ENCODE measurements at regions not wholly inside any gene's neighbourhood (a gene's known extent, or its start where the extent isn't known, plus 50 kb on each side); places are given as distances from the start of the nearest gene placed in this dataset.

DNA sequence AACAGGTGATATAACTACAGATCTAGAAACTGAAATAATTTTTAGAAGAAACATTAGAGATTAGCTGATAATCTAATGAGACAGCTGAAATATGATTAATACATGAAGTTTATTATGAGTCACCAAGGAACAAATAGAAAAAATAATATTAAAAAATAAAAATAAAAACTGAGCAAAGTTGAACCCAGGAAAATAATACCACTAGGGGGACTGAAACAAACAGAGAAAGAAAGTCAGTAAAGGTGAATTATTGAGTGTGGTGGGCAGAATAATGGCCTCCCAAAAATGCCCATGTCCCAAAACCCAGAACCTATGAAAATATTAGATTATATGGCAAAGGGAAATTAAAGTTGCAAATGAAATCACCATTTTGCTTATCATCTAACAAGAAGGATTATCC lies 820.7 kb upstream of the INTU start:
- DNase-seq, result no peak

DNA sequence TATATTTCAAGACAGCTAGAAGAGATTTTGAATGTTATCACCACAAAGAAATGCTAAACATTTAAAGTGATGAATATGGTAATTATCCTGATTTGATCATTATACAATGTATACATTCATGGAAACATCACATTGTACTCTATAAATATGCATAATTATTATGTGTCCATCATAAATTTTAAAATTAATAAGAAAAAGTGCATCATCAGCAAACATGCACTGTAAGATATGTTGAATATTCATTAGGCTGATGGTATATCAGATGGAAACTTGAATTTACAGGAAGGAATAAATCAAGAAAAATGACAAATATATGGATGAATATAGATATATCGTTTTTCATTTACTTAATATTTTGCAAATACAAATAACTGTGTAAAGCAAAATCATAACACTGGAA lies 812.1 kb upstream of the INTU start:
- no peak for DNase-seq

DNA sequence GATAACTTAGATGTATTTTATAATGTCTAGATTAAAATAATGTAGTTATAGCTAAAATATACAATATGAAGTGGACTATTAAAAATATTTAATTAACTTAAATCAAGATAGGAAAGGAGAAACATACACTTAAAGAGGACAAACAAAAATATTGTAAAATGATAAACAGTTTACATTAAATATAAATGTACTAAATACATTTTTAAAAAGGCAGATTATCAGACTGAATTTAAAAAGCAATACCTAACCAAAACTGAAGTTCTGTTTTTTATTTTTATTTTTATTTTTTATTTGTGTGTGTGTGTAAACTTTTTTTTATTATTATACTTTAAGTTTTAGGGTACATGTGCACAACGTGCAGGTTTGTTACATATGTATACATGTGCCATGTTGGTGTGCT lies 811.6 kb upstream of the INTU start:
- no peak for DNase-seq

DNA sequence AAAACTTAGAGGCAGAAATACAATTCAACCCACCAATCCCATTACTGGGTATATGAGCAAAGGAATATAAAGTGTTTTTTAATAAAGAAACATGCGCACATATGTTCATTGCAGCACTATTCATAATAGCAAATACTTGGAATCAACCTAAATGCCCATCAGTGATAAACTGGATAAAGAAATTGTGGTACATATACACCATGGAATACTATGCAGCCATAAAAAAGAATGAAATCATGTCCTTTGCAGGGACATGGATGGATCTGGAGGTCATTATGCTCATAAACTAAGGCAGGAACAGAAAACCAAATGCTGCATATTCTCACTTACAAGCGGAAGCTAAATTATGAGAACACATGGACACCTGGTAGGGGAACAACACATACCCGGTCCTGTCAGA lies 807.7 kb upstream of the INTU start:
- no peak for DNase-seq

DNA sequence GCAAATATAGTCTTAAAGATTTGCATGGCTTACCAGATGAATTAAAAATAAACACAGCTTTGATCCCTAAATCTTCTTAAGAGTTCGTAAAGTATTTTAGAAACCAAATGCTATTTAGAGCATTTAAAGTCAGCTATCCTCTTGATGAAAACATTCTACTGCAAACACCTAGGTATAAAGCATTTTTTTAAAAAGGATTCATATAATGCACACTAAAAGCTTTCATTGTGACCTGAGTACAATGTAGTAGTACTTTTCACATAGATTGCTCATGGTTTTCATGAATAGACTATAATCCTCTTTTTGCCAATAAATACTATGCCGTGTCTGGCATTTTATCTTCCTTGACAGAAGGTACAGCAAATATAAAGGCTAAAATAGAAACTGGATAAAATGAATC lies 805.1 kb upstream of the INTU start:
- DNase-seq, result no peak

DNA sequence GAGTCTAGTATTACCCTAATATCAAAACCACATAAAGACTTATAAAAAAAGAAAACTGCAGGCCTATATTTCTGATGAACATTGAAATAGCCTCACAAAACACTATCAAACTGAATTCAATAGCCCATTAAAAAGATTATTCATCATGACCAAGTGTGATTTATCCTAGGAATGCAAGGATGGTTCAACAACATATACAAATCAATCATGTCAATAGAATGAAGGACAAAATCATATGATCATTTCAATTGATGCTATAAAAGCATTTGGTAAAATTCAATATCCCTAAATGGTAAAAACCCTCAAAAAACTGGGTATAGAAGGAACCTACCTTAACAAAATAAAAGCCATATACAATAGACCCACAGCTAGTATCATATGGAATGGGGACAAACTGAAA lies 797.9 kb upstream of the INTU start:
- no peak for DNase-seq

DNA sequence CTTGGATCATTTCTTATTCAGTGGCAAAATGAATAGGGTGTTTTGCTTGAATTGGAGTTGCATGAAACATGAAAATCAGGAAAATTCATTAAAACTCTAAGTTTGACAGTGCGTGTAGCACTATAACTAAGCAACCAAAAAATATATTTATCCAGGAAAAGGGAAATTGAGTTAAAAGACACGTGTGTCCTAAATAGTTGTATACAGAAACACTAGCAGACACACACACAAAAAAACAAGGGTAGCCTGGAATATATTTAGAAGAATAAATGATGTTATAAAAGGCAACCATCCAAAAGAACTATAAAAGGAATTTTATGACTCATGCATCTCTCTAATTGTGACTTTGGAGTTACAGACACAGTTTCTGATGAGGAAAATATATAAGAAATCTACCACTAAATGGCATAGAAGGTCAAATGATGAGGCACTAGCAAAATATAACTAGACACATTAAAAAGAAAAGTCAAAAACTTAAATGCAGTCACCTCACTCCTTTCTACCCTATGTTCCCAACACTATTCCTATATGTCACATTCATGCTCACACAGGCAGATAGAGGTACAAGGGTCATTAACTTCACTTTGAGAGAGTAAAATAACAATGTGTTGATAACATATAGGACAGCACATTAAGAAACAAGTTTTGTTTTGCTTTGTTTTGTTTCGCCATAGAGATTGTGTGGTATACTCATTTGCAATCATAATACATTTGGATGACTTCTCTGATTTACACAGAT lies 793.6 kb upstream of the INTU start:
- DNase-seq, result no peak

DNA sequence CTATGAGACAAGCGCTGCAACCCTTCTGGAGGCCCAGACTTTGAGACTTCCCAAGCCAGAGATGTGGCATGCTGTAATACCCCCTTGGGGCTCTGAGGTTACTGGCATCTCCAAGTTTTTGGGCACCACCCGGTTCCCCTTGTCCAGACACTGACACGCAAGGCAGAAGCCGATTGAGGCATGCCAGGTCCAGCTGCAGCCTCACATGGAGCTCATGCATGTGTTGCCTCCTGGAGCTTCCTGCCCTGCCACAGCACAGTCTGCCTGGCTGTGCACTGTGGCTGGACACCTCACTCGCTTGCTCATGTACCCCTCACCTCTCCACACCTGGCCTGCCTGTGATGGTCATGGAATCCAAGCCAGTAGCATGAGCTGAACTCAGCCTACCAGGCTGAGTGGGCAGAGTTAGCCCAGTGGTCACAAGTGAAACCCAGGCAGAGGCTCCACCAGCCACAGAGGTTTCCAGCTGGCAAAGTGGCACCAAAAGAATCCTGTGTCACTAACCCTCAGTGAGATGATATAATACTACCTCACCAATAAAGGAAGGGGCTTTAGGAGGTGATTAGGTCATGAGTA lies 789.2 kb upstream of the INTU start:
- DNase-seq, result no peak

- no peak for DNase-seq
Observed at GRCh38 chr4:126850286-126850685, 782.5 kb upstream of the INTU start.

DNA sequence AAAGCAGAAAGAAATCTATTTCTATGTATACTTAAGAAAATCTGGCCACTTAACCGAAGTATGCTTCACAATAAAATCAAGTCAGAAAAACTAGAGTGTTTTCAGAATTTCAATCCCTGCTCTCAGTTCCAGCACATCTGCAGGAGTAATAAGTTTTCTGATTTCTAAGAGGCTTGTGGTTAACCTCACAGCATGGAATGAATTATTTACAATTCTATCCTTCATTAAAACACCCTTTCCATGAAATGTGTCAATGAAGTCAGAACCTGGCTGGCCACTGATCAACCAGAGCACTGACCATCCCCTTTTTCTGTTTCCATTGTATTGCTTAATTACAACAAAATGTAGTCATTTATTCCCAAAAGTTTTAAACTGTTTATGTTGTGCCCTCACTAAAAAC lies 781.4 kb upstream of the INTU start:
- DNase-seq, result no peak

- no peak for DNase-seq
Observed at GRCh38 chr4:126853715-126854114, 779.0 kb upstream of the INTU start.

- no peak for DNase-seq
Observed at GRCh38 chr4:126856906-126857305, 775.9 kb upstream of the INTU start.

DNA sequence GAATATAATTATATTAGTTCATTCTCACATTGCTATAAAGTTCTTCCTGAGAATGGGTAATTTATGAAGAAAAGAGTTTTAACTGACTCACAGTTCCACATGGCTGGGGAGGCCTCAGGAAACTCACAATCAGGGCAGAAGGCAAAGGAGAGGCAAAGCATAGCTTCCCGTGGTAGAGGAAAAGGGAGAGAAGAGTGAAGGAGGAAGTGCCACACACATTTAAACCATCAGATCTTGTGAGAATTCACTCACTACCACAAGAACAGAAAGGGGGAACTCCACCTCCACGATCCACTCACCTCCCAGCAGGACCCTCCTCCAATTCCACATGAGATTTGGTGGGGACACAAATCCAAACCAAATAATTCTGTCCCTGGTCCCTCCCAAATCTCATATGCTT lies 773.4 kb upstream of the INTU start:
- DNase-seq, result no peak

DNA sequence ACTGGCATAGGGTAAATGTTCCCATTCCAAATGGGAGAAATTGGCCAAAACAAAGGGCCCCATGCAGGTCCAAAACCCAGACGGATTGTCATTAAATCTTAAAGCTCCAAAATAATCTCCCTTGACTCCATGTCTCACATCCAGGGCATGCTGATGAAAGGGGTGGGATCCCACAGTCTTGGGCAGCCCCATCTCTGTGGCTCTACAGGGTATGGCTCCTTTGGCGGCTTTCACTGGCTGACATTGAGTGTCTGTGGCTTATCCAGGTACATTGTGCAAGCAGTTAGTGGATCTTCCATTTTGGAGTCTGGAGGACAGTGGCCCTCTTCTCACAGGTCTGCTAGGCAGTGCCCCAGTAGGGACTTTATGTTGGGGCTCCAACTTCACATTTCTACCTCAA lies 772.9 kb upstream of the INTU start:
- DNase-seq, result no peak

GRCh38 chr4:126860308-126860707 lies 772.4 kb upstream of the INTU start:
- DNase-seq, result no peak

DNA sequence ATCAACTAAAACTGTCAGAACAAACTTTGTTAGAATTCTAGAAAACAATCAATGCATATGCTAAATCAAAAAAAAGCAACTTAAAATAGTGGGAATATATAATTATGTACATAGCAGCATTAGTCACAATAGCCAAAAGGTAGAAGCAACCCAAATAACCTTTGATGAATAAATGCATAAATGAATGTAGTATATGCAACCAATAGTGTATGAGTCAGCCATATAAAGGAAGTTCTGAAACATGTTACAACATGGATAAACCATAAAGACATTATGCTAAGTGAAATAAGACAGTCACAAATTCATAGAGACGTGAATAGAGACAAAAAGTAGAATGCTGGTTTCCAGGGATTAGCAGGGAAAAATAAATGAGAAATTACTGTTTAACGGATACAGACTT lies 762.8 kb upstream of the INTU start:
- no peak for DNase-seq

GRCh38 chr4:126871810-126872209 lies 760.9 kb upstream of the INTU start:
- no peak for DNase-seq

DNA sequence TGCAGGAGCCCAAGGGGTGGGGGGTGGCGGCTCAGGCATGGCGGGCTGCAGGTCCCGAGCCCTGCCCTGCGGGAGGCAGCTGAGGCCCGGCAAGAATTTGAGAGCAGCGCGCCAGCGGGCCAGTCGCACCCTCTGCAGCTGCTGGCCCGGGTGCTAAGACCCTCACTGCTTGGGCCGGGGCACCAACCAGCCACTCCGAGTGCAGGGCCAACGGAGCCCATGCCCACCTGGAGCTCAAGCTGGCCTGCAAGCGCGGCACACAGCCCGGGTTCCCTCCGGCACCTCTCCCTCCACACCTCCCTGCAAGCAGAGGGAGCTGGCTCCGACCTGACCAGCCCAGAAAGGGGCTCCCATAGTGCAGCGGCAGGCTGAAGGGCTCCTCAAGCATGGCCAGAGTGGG lies 758.2 kb upstream of the INTU start:
- no peak for DNase-seq

GRCh38 chr4:126888968-126889367 lies 743.8 kb upstream of the INTU start:
- DNase-seq, result no peak

GRCh38 chr4:126890383-126890782 lies 742.4 kb upstream of the INTU start:
- no peak for DNase-seq

GRCh38 chr4:126890994-126891393 lies 741.8 kb upstream of the INTU start:
- no peak for DNase-seq

DNA sequence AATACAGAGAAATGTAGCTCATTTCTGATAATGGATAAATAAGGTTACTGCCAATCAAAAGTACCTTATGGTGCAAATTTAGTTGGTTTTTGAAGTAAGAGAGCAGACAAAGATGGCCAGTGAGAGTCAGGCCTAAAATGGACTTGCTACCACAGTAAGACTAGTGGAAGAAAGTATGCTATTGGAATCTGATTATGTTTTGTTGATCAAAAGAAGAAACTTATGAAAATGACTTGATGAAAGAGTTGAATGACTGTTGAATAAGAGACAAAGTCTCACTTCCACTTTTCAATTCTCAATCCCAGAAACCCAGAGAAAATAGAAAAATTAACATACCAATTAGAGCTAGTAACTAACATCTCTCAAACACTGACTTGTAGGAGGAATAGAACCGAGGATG lies 737.8 kb upstream of the INTU start:
- no peak for DNase-seq

DNA sequence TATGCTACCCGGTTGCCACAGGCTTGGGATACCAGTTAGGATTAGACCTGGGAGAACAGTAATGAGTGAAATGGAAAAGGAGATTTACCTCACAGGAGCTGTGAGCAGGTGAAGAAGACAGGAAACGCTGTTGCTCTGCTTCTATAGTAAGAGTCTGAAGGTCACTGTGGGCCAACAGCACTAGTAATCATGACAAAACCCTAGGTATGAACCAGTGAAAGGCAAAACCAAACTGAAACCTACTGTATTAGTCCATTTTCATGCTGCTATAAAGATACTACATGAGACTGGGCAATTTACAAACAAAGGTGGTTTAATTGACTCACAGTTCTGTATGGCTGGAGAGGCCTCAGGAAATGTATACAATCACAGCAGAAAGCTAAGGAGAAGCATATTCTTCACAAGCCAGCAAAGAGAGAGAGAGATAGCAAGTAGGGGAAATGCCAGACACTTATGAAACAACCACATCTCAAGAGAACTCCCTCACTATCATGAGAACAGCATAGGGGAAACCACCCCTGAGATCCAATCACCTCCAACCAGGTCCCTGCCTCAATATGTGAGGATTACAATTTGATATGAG lies 736.7 kb upstream of the INTU start:
- no peak for DNase-seq

- DNase-seq, result no peak
Observed at GRCh38 chr4:126897038-126897437, 735.7 kb upstream of the INTU start.

DNA sequence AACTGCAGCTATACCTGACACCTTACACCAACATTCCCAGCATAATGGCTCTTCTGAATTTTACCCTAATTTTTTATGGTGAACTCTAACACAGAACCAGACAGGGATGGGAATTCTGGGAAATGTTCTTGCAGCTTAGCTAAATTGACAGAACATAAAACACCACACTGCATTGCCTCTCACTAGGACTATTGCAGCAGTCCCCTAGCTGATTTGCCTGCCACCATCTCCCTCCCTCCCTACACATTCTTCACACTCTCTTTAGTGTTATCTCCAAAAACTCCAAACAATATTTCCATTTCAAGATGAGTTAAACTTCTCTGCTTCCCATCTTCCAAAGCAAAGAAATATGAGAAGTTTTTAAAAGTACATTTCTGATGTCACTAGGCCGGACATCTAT lies 733.9 kb upstream of the INTU start:
- DNase-seq, result no peak

Data from NCI-H748 treated with DMSO at 0.1 percent for 48 hours (cell line).